ENCODE measurements at regions not wholly inside any gene's neighbourhood (a gene's known extent, or its start where the extent isn't known, plus 50 kb on each side); places are given as distances from the start of the nearest gene placed in this dataset.

DNA sequence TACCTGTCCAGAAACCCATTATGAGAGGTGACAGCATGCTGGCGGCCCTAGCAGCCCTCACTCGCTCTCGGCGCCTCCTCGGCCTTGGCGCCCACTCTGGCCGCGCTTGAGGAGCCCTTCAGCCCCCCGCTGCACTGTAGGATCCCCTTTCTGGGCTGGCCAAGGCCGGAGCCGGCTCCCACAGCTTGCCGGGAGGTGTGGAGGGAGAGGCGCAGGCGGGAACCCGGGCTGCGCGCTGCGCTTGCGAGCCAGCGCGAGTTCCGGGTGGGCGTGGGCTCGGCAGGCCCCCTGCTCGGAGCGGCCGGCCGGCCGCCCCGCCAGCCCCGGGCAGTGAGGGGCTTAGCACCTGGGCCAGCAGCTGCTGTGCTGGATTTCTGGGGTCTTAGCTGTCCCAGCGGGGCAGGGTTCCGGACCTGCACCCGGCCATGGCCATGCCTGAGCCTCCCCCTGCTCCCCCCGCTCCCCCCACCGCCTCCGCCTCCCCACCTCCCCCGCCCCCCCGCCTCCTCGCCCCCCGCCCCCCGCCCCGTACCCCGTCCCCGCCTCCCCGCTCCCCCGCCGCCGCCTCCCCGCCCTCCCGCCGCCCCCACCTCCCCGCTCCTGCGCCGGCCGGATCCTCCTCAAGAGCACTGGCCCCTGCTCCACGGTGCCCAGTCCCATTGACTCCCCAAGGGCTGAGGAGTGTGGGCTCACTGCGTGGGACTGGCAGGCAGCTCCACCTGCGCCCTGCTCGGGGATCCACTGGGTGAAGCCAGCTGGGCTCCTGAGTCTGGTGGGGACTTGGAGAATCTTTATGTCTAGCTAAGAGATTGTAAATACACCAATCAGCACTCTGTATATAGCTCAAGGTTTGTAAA, 163.1 kb downstream of the KLHL28 start:
- TF ChIP-seq POLR2A (IDR thresholded peaks at IDR 0.05; ENCODE audit: low read depth, low read length) (no peak), TAF1 (IDR thresholded peaks at IDR 0.05; ENCODE audit: borderline replicate concordance, low read depth, low read length) (no peak), POLR2AphosphoS5 (IDR thresholded peaks at IDR 0.05; ENCODE audit: low read depth, low read length) (no peak)
